HG02973 (cell line): ENCODE measurements at regions not wholly inside any gene's neighbourhood (a gene's known extent, or its start where the extent isn't known, plus 50 kb on each side); places are given as distances from the start of the nearest gene placed in this dataset.
"Not testable (repeated sequence)": the region's sequence is repeated elsewhere in the genome, so short reads cannot be mapped to it uniquely, and the experiment has no call there.

Experiments used
- ATAC-seq: cut with Tn5 transposase; IDR thresholded peaks from one replicate; pipeline ENCODE4 v1.9.1; 2021; ENCODE audit warnings: moderate library complexity; ENCODE audit not compliant: unreplicated experiment

DNA sequence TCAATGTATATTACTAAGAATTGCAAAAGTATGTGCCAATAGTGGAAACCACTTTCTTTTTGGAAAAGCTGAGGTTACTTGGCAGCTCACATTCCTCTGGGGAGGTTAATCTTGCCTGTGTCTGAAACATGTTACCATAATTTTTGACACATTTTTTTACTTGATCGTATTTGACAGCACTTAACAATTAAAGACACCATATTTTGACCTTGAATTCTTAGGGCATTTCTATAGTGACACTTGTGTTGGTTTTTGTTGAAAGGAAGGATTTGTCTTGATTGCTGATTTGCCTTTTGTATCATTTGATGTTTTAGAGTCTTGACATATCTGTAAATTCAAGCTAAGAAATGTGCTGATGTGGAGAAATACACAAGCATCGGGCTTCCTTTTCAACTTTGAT is 2135.5 kb downstream of the PCDH7 start:
- no peak for ATAC-seq

DNA sequence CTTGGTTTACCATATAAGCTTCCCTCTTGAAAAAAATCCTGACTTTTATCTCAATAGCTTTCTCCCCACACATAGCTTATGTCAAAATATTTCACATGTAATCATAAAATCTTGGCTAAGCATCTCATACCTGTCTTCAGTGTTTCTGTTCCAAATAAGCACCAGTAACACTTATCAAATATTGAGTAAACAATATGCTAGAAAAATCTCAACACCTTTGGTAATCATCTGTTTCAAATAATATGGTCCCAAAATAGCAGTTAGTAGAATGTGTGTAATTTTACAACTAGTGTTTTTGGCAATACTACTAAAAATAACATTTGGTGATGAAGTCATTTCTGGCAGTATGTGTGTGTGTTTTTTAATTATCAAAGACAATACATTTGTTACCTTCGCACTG is 2138.2 kb downstream of the PCDH7 start:
- no peak for ATAC-seq

- ATAC-seq = no peak
Measured at GRCh38 chr4:32858971-32859370, 2138.8 kb downstream of the PCDH7 start.

DNA sequence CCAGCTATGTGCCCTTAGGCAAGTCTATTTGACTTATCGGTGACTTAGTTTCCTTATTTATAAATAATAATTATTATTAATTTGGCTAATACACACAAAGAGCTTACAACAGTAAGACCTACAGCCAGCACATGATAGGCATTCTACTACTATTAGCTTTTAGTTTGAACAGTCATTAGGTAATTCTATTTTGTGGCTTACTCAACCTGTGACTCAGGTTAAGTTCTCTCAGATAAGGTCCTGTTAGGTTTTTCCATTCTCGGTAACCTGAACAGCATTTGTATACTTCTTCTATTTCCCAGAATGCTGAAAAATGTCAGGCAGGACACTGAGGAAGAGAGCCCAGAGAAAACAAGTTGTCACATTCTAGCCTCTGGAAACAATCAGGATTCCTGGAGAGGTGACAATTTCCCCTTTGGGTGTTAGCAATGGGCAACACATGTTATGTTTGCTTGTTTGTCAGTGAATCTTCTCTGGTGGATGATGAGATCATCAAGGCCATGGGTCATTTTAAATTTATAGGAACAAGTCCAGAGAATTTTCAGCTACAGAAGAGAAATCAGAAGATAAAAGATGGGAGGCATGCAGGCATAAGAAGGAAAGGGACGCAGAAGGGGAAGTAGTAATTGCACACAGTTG is 2144.7 kb downstream of the PCDH7 start:
- ATAC-seq = no peak

- ATAC-seq = no peak
Measured at GRCh38 chr4:32876546-32876945, 2156.4 kb downstream of the PCDH7 start.

DNA sequence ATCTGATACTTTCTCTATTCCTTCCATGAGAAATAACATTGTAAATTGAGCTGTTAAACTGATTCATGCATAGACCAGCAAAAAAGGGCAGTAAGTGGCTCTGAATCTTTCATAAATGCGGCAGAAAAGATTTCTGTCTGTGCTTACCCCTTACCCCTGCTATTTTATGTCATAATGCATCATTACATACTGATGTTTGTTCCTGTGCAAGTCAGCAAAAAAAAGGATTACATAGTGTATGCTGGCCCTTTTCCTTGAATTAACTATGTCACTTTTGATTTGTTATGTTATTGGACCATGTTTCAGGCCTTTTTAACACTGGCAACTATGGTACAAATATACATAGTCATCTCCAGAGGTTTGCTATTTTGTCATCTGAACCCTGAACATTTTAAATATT is 2159.7 kb downstream of the PCDH7 start:
- ATAC-seq = no peak

GRCh38 chr4:32884198-32884597 is 2164.0 kb downstream of the PCDH7 start:
- ATAC-seq = no peak

GRCh38 chr4:32890398-32890797 is 2170.2 kb downstream of the PCDH7 start:
- ATAC-seq = no peak

GRCh38 chr4:32909053-32909452 is 2188.9 kb downstream of the PCDH7 start:
- ATAC-seq = no peak

- no peak for ATAC-seq
Measured at GRCh38 chr4:32909736-32910135, 2189.6 kb downstream of the PCDH7 start.

DNA sequence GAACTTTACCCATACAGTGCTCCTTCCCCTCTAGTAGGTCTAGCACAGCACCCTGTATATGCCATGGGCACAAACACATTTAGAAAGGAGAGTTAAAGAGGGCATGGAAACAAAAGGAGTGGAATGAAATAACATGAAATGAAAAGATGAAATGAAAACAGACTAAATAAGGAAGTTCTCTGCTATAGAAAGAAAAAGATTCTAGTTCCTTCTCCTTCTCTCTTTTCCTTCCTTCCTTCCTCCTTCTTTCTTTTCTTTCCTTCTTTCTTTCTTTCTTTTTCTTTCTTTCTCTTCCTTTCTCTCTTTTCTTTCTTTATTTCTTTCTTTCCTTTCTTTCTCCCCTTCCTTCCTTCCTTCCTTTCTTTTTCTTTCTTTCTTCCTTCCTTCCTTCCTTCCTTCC is 2197.4 kb downstream of the PCDH7 start:
- ATAC-seq = no peak

DNA sequence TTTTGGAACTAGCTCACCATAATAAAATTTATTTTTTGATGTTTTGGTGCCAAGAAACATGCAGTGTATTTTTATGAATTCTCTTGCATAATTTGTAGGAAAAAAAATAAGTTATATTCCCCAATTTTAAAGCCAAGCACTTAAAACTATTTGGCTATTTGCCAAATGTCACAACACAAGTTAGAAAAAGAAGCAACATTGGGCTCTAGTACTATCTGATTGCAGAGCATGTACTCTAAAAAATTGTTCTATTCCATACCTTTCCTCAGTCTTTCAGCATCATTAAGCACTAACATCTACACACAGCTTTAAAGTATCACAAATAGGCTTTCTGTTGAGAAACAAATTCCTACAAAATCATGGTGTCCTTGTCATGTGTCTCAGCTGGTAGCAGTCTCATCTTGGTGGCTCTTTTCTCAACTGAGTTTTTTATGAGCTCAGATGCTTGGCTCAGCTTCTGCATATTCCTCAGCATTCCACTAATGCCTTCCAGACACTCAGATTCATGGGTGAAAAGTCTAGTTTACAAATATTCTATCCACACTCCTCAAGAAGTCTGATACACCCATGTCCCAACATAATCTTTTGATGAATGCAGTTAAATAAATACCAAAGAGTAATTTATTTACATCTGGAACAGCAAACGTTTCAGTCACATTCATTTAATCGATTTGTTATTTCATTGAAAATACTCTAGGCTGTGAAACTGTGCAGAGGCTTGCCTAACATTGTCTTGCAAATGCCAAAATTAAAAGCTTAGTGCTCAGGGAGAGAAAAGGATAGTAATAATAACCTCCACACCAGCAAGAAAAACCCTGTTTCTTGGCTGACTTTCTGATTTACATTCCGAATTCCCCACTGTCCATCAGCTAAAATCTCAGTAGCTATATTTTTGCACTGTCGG is 2209.9 kb downstream of the PCDH7 start:
- no peak for ATAC-seq

DNA sequence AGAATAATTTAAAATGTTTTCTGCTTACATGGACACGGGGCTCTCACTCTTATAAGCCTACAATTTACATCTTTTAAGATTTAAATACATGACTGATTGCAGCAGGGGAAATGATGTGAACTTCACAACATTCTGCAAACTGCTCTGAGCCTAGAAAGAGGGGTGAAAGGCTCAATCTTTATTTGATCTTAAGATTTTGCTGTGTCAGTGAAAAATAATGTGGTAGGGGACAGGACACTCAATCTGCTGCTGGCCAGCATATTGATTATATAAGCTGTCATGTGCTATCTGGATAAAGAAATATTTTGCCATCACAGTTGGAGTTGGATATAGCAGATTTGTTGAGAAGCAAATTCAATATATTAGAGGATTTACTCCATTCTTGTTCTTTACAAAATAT is 2210.5 kb downstream of the PCDH7 start:
- ATAC-seq = no peak

GRCh38 chr4:32931475-32931874 is 2211.3 kb downstream of the PCDH7 start:
- no peak for ATAC-seq

- ATAC-seq = no peak
Measured at GRCh38 chr4:32932156-32932555, 2212.0 kb downstream of the PCDH7 start.

GRCh38 chr4:32939222-32939621 is 2219.1 kb downstream of the PCDH7 start:
- not testable (repeated sequence) for ATAC-seq

DNA sequence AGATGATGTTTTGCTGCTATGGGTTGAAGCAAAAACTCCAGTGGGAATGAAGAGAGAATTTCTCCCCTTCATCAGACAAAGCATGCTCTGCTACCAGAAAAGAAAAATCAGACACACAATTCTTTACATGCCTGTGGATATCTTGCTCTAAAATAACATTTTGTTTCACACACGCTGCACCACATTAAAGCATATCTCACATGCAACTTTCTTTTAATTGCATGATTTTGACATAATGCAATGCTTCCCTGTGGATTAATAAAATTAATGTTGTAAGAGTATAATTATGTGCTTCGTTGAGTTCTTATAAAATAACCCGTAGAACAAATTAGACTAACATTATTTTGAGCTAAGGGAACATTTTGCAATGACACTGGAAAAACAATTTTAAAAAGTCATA is 2230.7 kb downstream of the PCDH7 start:
- ATAC-seq = no peak

GRCh38 chr4:32958586-32958985 is 2238.4 kb downstream of the PCDH7 start:
- ATAC-seq = no peak

DNA sequence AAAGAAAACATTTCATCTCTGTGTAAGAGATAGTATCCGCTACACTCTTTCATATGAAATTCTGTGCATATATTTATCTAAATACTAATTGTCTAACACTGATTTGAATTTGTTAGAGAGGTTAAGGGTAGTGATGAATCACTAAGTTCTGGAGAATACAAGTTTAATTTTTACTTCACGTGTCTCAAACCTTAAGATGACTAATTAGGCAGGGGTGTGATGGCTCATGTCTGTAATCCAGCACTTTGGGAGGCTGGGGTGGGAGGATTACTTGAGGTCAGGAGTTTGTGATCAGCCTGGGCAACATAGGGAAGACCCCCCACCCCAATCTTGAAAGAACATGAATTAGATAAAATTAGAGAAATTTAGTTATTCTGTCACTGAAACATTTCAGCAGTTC is 2241.9 kb downstream of the PCDH7 start:
- ATAC-seq = no peak

- ATAC-seq = no peak
Measured at GRCh38 chr4:32985256-32985655, 2265.1 kb downstream of the PCDH7 start.

DNA sequence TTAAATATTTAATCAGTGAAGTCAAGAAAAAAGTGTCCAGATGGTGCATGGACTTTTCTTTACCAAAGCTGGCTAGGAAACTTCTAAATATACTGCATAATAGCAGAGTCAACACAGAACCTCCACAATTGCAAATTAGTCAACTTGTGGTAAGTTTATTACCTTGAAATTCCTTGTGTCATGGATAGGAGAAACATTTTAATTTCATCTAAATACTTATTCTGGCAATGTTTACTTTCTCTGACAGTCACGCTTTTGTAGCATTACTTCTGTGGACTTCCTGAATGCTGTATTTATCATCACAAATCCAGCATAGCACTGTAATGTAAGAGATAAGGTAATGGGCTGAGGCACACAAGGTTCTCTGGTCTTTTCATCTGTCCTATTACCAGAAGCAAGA is 2266.1 kb downstream of the PCDH7 start:
- ATAC-seq = no peak

DNA sequence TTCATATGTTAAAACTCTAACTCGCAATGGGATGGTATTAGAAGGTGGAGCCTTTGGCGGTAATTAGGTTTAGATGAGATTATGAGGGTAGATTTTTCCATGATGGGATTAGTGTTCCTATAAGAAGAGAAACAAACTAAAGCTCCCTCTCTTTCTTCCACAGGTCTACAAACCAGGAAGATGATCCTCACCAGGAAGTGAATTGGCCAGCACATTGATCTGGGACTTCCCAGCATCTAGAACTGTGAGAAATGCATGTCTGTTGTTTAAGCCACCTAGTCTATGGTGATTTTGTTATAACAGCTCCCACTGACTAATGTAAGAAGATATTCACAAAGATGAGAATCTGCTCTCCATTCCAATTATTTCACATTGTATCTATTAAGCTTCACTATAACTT is 2266.9 kb downstream of the PCDH7 start:
- ATAC-seq = no peak
